ENCODE measurements at regions not wholly inside any gene's neighbourhood (a gene's known extent, or its start where the extent isn't known, plus 50 kb on each side); places are given as distances from the start of the nearest gene placed in this dataset.
A peak's percentile ranks its signal among the peaks of the same experiment; 100 is the strongest.
"Not testable (repeated sequence)": the region's sequence is repeated elsewhere in the genome, so short reads cannot be mapped to it uniquely, and the experiment has no call there.

GRCh38 chr1:55314740-55315139 is 99.6 kb upstream of the USP24 start:
- ATAC-seq (no peak), DNase-seq (peak; percentile 33)
- H3K27ac Mint-ChIP-seq, result no peak overlapping the region
- H3K4me3 Mint-ChIP-seq, result no peak overlapping the region
- no peaks in the 10 kb centered on the region for H3K9me3 Mint-ChIP-seq (ENCODE audit: low read depth)
- peaks cover 1% of the 10 kb centered on the region for H3K4me1 Mint-ChIP-seq
- CTCF ChIA-PET, result interaction anchor here (2.5 kb wide), 1 partner anchor 23 kb away, joined by 5 read pairs; no protein-coding TSS in a partner anchor
- no peaks in the 10 kb centered on the region for H3K36me3 Mint-ChIP-seq
- peaks cover 3% of the 10 kb centered on the region for H3K27me3 Mint-ChIP-seq

DNA sequence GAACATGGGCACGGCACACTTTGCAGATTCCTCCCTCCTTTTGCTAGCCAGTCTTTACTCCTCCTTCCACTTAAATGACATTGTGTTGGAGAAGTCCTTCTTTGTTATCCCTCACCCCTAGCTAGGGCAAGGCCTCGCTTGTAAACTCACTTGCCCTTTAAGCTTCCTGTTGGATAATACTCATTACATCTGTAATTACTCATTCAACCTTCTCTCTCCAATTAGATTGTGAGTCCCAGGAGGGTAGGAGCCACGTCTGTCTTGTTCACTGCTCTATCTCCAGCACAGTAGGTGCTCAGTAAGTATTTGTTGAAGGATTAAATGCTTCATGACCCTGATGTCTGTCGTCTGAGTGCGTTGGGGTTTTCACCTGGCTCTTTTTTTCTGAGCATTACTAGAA is 98.7 kb upstream of the USP24 start:
- CTCF ChIA-PET, result no interaction called here
- Mint-ChIP-seq H3K27ac (no peak overlapping the region), H3K36me3 (no peaks in the 10 kb centered on the region)

DNA sequence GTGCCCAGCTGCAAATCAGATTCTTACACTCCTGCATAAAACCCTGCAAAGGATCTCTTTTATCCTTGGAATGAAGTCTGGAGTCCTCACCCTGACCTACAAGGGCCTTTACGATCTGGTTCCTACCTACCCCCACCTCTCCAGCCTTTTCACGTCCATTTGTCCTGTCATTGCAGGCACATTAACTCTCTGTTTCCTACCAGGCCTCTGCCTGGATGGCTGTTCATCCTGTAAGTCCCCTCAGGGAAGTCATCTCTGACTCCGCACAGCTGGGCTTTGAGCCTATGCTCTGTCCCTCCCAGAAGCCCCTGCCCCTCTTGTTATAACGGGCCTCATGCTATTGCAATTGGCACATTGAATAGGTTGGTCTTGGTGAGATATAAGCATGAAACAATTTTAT is 96.8 kb upstream of the USP24 start:
- no peaks in the 10 kb centered on the region for H3K9me3 Mint-ChIP-seq (ENCODE audit: low read depth)
- ATAC-seq (no peak), DNase-seq (no peak)
- H3K27ac Mint-ChIP-seq, result no peak overlapping the region
- H3K36me3 Mint-ChIP-seq, result no peaks in the 10 kb centered on the region
- peaks cover 1% of the 10 kb centered on the region for H3K4me1 Mint-ChIP-seq
- peaks cover 5% of the 10 kb centered on the region for H3K27me3 Mint-ChIP-seq
- CTCF ChIA-PET, result no interaction called here
- H3K4me3 Mint-ChIP-seq, result no peak overlapping the region

More for the DNA sequence above, 98.7 kb upstream of the USP24 start:
- no peaks in the 10 kb centered on the region for H3K9me3 Mint-ChIP-seq (ENCODE audit: low read depth)
- peaks cover 2% of the 10 kb centered on the region for H3K27me3 Mint-ChIP-seq
- DNase-seq (no peak), ATAC-seq (no peak)
- no peak overlapping the region for H3K4me3 Mint-ChIP-seq
- H3K4me1 Mint-ChIP-seq, result peaks cover 1% of the 10 kb centered on the region

DNA sequence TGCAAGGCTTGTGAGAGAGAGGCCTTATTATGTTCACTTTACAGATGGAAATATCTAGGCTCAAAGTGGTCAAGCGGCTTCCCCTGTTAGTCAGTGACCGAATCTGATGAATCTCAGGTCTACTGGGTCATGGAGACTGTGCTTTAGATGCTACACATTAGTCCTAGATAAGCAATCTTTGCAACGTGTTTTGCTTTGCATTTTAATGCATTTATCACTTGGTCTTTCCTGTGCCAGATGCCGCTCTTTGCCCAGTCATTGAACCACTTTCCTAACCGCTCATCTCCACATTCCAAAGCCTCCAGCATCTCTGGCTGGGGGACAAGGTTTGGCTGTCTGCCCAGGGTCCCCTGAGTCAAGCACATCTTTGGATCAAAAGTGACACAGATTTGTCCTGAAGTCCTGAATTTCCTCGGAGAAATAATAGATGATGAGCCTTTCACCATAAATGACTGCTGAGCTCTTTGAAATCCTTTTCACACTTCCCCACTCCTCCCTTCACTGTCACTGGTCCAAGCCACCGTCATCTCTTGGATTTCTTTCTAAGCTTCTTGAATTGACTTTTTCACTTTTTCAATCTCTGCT is 96.0 kb upstream of the USP24 start:
- H3K4me3 Mint-ChIP-seq, result no peak overlapping the region
- no peak overlapping the region for H3K27ac Mint-ChIP-seq
- peaks cover 13% of the 10 kb centered on the region for H3K27me3 Mint-ChIP-seq
- ATAC-seq (no peak), DNase-seq (no peak)
- no peaks in the 10 kb centered on the region for H3K36me3 Mint-ChIP-seq
- no peaks in the 10 kb centered on the region for H3K9me3 Mint-ChIP-seq (ENCODE audit: low read depth)
- CTCF ChIA-PET, result no interaction called here
- no peaks in the 10 kb centered on the region for H3K4me1 Mint-ChIP-seq

GRCh38 chr1:55310505-55310971 is 95.4 kb upstream of the USP24 start:
- ATAC-seq (no peak), DNase-seq (no peak)
- Mint-ChIP-seq H3K4me1 (no peaks in the 10 kb centered on the region), H3K36me3 (no peaks in the 10 kb centered on the region), H3K4me3 (no peak overlapping the region), H3K9me3 (ENCODE audit: low read depth) (no peaks in the 10 kb centered on the region), H3K27ac (no peak overlapping the region), H3K27me3 (peaks cover 17% of the 10 kb centered on the region)
- CTCF ChIA-PET, result no interaction called here

- H3K27ac Mint-ChIP-seq, result no peak overlapping the region
- ATAC-seq, result no peak
Observed at GRCh38 chr1:55309786-55310504, 94.8 kb upstream of the USP24 start.

GRCh38 chr1:55309053-55309452 is 93.9 kb upstream of the USP24 start:
- Mint-ChIP-seq H3K4me1 (no peaks in the 10 kb centered on the region), H3K27ac (no peak overlapping the region), H3K9me3 (ENCODE audit: low read depth) (no peaks in the 10 kb centered on the region), H3K36me3 (no peaks in the 10 kb centered on the region), H3K27me3 (peaks cover 27% of the 10 kb centered on the region), H3K4me3 (no peak overlapping the region)
- ATAC-seq (no peak), DNase-seq (no peak)
- CTCF ChIA-PET, result no interaction called here

More at GRCh38 chr1:55309786-55310504, 94.8 kb upstream of the USP24 start:
- H3K4me1 Mint-ChIP-seq, result no peaks in the 10 kb centered on the region
- H3K4me3 Mint-ChIP-seq, result no peak overlapping the region
- H3K27me3 Mint-ChIP-seq, result peaks cover 23% of the 10 kb centered on the region
- no peaks in the 10 kb centered on the region for H3K36me3 Mint-ChIP-seq
- no peak for DNase-seq
- H3K9me3 Mint-ChIP-seq (ENCODE audit: low read depth), result no peaks in the 10 kb centered on the region
- CTCF ChIA-PET, result no interaction called here

DNA sequence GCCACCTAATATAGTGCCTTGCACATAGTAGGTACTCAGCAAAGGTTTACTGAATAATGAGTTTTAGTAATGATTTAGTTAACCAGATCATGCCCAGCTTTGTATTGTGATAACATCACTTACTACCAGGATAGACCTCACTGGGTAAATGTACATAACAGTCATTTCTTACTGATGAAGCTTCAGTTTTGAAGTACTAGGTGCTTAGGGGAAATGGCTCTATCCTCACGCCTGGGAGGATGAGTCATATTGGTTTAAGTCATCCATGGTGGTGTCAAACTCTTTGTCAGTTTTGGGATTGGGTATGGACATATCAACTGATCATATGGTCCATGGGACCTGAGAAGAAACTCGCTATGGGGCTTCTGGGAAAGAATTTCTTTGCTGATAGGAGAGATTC is 90.6 kb upstream of the USP24 start:
- Mint-ChIP-seq H3K27me3 (peaks cover 32% of the 10 kb centered on the region), H3K4me1 (no peaks in the 10 kb centered on the region), H3K27ac (no peak overlapping the region), H3K9me3 (ENCODE audit: low read depth) (no peaks in the 10 kb centered on the region), H3K36me3 (no peaks in the 10 kb centered on the region), H3K4me3 (no peak overlapping the region)
- CTCF ChIA-PET, result no interaction called here
- DNase-seq, result no peak
- ATAC-seq, result no peak

GRCh38 chr1:55304229-55304740 is 89.1 kb upstream of the USP24 start:
- Mint-ChIP-seq H3K36me3 (no peaks in the 10 kb centered on the region), H3K4me1 (no peaks in the 10 kb centered on the region), H3K27ac (no peak overlapping the region), H3K27me3 (peaks cover 34% of the 10 kb centered on the region), H3K9me3 (ENCODE audit: low read depth) (no peaks in the 10 kb centered on the region), H3K4me3 (no peak overlapping the region)
- CTCF ChIA-PET, result no interaction called here
- no peak for DNase-seq
- ATAC-seq, result no peak

GRCh38 chr1:55302972-55303371 is 87.8 kb upstream of the USP24 start:
- Mint-ChIP-seq H3K4me1 (no peaks in the 10 kb centered on the region), H3K27ac (no peak overlapping the region), H3K36me3 (no peaks in the 10 kb centered on the region), H3K27me3 (peaks cover 30% of the 10 kb centered on the region), H3K9me3 (ENCODE audit: low read depth) (no peaks in the 10 kb centered on the region), H3K4me3 (no peak overlapping the region)
- DNase-seq, result no peak
- no peak for ATAC-seq
- CTCF ChIA-PET, result interaction anchor here (1.2 kb wide), 1 partner anchor 26 kb away, joined by 3 read pairs; no protein-coding TSS in a partner anchor

DNA sequence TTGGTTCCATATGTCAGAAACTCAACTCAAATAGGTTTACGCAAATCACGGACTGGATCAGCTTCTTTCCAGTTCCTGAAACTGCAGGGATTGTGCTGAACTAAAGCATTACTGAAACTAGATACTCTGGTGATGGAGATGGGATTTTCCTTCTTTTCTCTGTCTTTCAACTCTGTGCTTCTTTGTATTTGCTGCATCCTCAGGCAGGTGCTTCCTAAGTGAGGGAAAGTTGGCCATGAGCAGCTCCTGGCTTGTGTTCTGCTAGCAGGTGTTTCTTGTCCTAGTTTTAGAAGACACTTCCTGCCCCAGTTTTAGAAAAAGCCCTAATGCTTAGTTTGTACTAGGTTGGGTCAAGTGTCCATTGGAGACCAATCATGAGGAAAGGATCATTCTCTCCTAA is 86.7 kb upstream of the USP24 start:
- H3K27ac Mint-ChIP-seq, result no peak overlapping the region
- H3K4me3 Mint-ChIP-seq, result no peak overlapping the region
- DNase-seq (no peak), ATAC-seq (no peak)
- CTCF ChIA-PET, result no interaction called here
- H3K4me1 Mint-ChIP-seq, result no peaks in the 10 kb centered on the region
- H3K9me3 Mint-ChIP-seq (ENCODE audit: low read depth), result no peaks in the 10 kb centered on the region
- no peaks in the 10 kb centered on the region for H3K36me3 Mint-ChIP-seq
- peaks cover 29% of the 10 kb centered on the region for H3K27me3 Mint-ChIP-seq

DNA sequence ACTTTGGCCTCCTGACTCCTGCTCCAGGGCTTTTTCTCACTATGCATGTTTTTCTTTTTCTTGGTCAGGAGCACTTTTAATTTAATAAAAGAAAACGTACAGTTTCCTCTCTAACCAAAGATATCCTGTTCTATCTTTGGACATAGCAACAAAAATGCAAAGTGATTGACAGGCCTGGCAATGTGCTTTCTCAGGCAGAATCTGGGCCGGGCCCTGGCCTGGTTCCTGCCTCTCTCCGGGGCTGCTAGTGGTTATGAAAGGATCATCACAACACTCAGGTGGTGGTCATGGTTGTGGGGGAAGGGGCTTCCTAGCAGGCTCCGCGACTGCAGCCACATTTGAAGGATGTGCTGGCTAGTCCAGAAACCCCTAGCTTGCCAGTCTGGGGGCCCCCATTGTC is 85.8 kb upstream of the USP24 start:
- H3K4me3 Mint-ChIP-seq, result no peak overlapping the region
- H3K4me1 Mint-ChIP-seq, result no peaks in the 10 kb centered on the region
- CTCF ChIA-PET, result no interaction called here
- DNase-seq (no peak), ATAC-seq (no peak)
- peaks cover 21% of the 10 kb centered on the region for H3K27me3 Mint-ChIP-seq
- H3K36me3 Mint-ChIP-seq, result no peaks in the 10 kb centered on the region
- H3K27ac Mint-ChIP-seq, result no peak overlapping the region
- H3K9me3 Mint-ChIP-seq (ENCODE audit: low read depth), result no peaks in the 10 kb centered on the region

- H3K4me3 Mint-ChIP-seq, result no peak overlapping the region
- ATAC-seq (no peak), DNase-seq (no peak)
- no peaks in the 10 kb centered on the region for H3K4me1 Mint-ChIP-seq
- no peaks in the 10 kb centered on the region for H3K9me3 Mint-ChIP-seq (ENCODE audit: low read depth)
- peaks cover 21% of the 10 kb centered on the region for H3K27me3 Mint-ChIP-seq
- no peak overlapping the region for H3K27ac Mint-ChIP-seq
- CTCF ChIA-PET, result no interaction called here
- H3K36me3 Mint-ChIP-seq, result no peaks in the 10 kb centered on the region
Observed at GRCh38 chr1:55298167-55298894, 83.2 kb upstream of the USP24 start.

- ATAC-seq; H3K9me3 Mint-ChIP-seq (ENCODE audit: low read depth); H3K36me3 Mint-ChIP-seq; H3K4me1 Mint-ChIP-seq; H3K27ac Mint-ChIP-seq; CTCF ChIA-PET; H3K4me3 Mint-ChIP-seq; DNase-seq: not testable (repeated sequence)
- H3K27me3 Mint-ChIP-seq, result peaks cover 17% of the 10 kb centered on the region
Observed at GRCh38 chr1:55296247-55296646, 81.1 kb upstream of the USP24 start.

Measured in activated CD8-positive, alpha-beta memory T cell treated with anti-CD3 and anti-CD28 coated beads, Interleukin-2, amount 10 ng/mL, durations not matched to agents 7 days and 5 days (primary cell).